ENCODE measurements at regions not wholly inside any gene's neighbourhood (a gene's known extent, or its start where the extent isn't known, plus 50 kb on each side); places are given as distances from the start of the nearest gene placed in this dataset.

- no peak overlapping the region for H3K9ac ChIP-seq (ENCODE audit: low read depth, low read length, poor library complexity, severe bottlenecking)
- no peak overlapping the region for H3K4me3 ChIP-seq (ENCODE audit: low read length, poor library complexity, severe bottlenecking)
- no peaks in the 10 kb centered on the region for H3K36me3 ChIP-seq (ENCODE audit: insufficient read depth, low read length)
- no peak overlapping the region for H3K4me2 ChIP-seq (ENCODE audit: low read depth, low read length, poor library complexity, severe bottlenecking)
- no peaks in the 10 kb centered on the region for H3K79me2 ChIP-seq (ENCODE audit: insufficient read depth, low read length)
- H3K27me3 ChIP-seq (ENCODE audit: insufficient read depth, low read length, poor library complexity, severe bottlenecking): no peaks in the 10 kb centered on the region
- no peaks in the 10 kb centered on the region for H3F3A ChIP-seq (ENCODE audit: low read depth)
- H3K9me2 ChIP-seq (replicated peaks; ENCODE audit: low read depth, low read length): no peaks in the 10 kb centered on the region
- H3K9me3 ChIP-seq (ENCODE audit: insufficient read depth, low read depth, low read length): no peaks in the 10 kb centered on the region
- TF ChIP-seq CTCF (conservative IDR thresholded peaks at IDR 0.05; ENCODE audit: low read length) (no peak), EZH2phosphoT487 (IDR thresholded peaks at IDR 0.05; ENCODE audit: borderline replicate concordance) (no peak)
- H2AFZ ChIP-seq (ENCODE audit: low read length): no peak overlapping the region
- H4K20me1 ChIP-seq (ENCODE audit: insufficient read depth, low read length, poor library complexity, severe bottlenecking): no peaks in the 10 kb centered on the region
- H3K4me1 ChIP-seq (ENCODE audit: insufficient read depth, low read length, poor library complexity, severe bottlenecking): no peaks in the 10 kb centered on the region
Measured at GRCh38 chr9:95788021-95788420, 87.5 kb upstream of the ERCC6L2 start.

- Histone ChIP-seq H3K9me3 (ENCODE audit: insufficient read depth, low read depth, low read length) (no peaks in the 10 kb centered on the region), H3K36me3 (ENCODE audit: insufficient read depth, low read length) (no peaks in the 10 kb centered on the region), H3K4me3 (ENCODE audit: low read length, poor library complexity, severe bottlenecking) (no peak overlapping the region), H4K20me1 (ENCODE audit: insufficient read depth, low read length, poor library complexity, severe bottlenecking) (no peaks in the 10 kb centered on the region), H3K9me2 (replicated peaks; ENCODE audit: low read depth, low read length) (no peaks in the 10 kb centered on the region), H3K79me2 (ENCODE audit: insufficient read depth, low read length) (no peaks in the 10 kb centered on the region), H3K4me2 (ENCODE audit: low read depth, low read length, poor library complexity, severe bottlenecking) (no peak overlapping the region), H2AFZ (ENCODE audit: low read length) (no peak overlapping the region), H3K4me1 (ENCODE audit: insufficient read depth, low read length, poor library complexity, severe bottlenecking) (no peaks in the 10 kb centered on the region), H3K27me3 (ENCODE audit: insufficient read depth, low read length, poor library complexity, severe bottlenecking) (no peaks in the 10 kb centered on the region), H3F3A (ENCODE audit: low read depth) (no peaks in the 10 kb centered on the region), H3K9ac (ENCODE audit: low read depth, low read length, poor library complexity, severe bottlenecking) (no peak overlapping the region)
- TF ChIP-seq EZH2phosphoT487 (IDR thresholded peaks at IDR 0.05; ENCODE audit: borderline replicate concordance) (no peak), CTCF (conservative IDR thresholded peaks at IDR 0.05; ENCODE audit: low read length) (no peak)
Measured at GRCh38 chr9:95785209-95785608, 90.3 kb upstream of the ERCC6L2 start.

GRCh38 chr9:95784318-95784717 is 91.2 kb upstream of the ERCC6L2 start:
- TF ChIP-seq EZH2phosphoT487 (IDR thresholded peaks at IDR 0.05; ENCODE audit: borderline replicate concordance) (no peak), CTCF (conservative IDR thresholded peaks at IDR 0.05; ENCODE audit: low read length) (no peak)
- Histone ChIP-seq H3K27me3 (ENCODE audit: insufficient read depth, low read length, poor library complexity, severe bottlenecking) (no peaks in the 10 kb centered on the region), H3K4me1 (ENCODE audit: insufficient read depth, low read length, poor library complexity, severe bottlenecking) (no peaks in the 10 kb centered on the region), H3K4me2 (ENCODE audit: low read depth, low read length, poor library complexity, severe bottlenecking) (no peak overlapping the region), H3K9me3 (ENCODE audit: insufficient read depth, low read depth, low read length) (no peaks in the 10 kb centered on the region), H3F3A (ENCODE audit: low read depth) (no peaks in the 10 kb centered on the region), H3K9me2 (replicated peaks; ENCODE audit: low read depth, low read length) (no peaks in the 10 kb centered on the region), H3K36me3 (ENCODE audit: insufficient read depth, low read length) (no peaks in the 10 kb centered on the region), H3K79me2 (ENCODE audit: insufficient read depth, low read length) (no peaks in the 10 kb centered on the region), H2AFZ (ENCODE audit: low read length) (no peak overlapping the region), H3K4me3 (ENCODE audit: low read length, poor library complexity, severe bottlenecking) (no peak overlapping the region), H4K20me1 (ENCODE audit: insufficient read depth, low read length, poor library complexity, severe bottlenecking) (no peaks in the 10 kb centered on the region), H3K9ac (ENCODE audit: low read depth, low read length, poor library complexity, severe bottlenecking) (no peak overlapping the region)
